SK-N-SH (cell line): ENCODE measurements at regions not wholly inside any gene's neighbourhood (a gene's known extent, or its start where the extent isn't known, plus 50 kb on each side); places are given as distances from the start of the nearest gene placed in this dataset.

Experiments
- CTCF ChIA-PET: fragments of 300-600, 350-600 bp; formaldehyde crosslinking; extraction: SDS; loops from one replicate; lab custom pipeline; 2021; lab: Yijun Ruan, JAX
- POLR2A ChIA-PET: fragments of 350-600 bp; sonication (Branson Sonifier 250); formaldehyde crosslinking; extraction: SDS; loops from one replicate; lab custom pipeline; 2020; ENCODE audit warnings: antibody characterized with exemption, inconsistent platforms; lab: Yijun Ruan, JAX
- DNase-seq: peaks from one replicate; pipeline ENCODE4 v3.0.0; 2012
- H2AFZ ChIP-seq: fragments of 200-600 bp; sonication (generic); 2 replicates; pipeline ENCODE4 v1.8.1; 2016; ENCODE audit warnings: antibody characterized with exemption, mild to moderate bottlenecking, low read depth
- H3F3A ChIP-seq: fragments of 200-600 bp; sonication (generic); replicated peaks from 2 replicates; pipeline ENCODE3; 2016; ENCODE audit warnings: antibody characterized with exemption, mild to moderate bottlenecking; ENCODE audit not compliant: insufficient read depth
- H3K27ac ChIP-seq, 2 experiments: fragments of 200-500 bp in 1 of 2; fragments of 200-600 bp in 1 of 2; sonication (Bioruptor generic) in 1 of 2; sonication (generic), shearing (Covaris generic) in 1 of 2; 2 replicates each; pipeline versions ENCODE4 v1.5.1 to v1.6.1; 2014 to 2016; ENCODE audit warnings: low read depth in 2 of 2, inconsistent platforms in 1 of 2, low read length in 1 of 2, mild to moderate bottlenecking in 1 of 2, mixed read lengths in 1 of 2
- H3K27me3 ChIP-seq: fragments of 200-600 bp; sonication (generic), shearing (Covaris generic); 2 replicates; pipeline ENCODE4 v1.6.1; 2016; ENCODE audit warnings: mixed run types; ENCODE audit not compliant: insufficient read depth
- H3K36me3 ChIP-seq, 2 experiments: fragments of 200-500 bp in 1 of 2; fragments of 200-600 bp in 1 of 2; sonication (Bioruptor generic) in 1 of 2; sonication (generic) in 1 of 2; replicated peaks in 1 of 2; 2 replicates each; pipeline versions ENCODE3 to v1.5.1; 2014 to 2016; ENCODE audit warnings: low read length in 1 of 2, mild to moderate bottlenecking in 1 of 2; ENCODE audit not compliant: insufficient read depth in 2 of 2, control insufficient read depth in 1 of 2
- H3K4me1 ChIP-seq, 2 experiments: fragments of 200-500 bp in 1 of 2; fragments of 200-600 bp in 1 of 2; sonication (Bioruptor generic) in 1 of 2; sonication (generic), shearing (Covaris generic) in 1 of 2; 2 replicates each; pipeline versions ENCODE4 v1.5.1 to v1.6.1; 2014 to 2016; ENCODE audit warnings: low read depth in 1 of 2, low read length in 1 of 2, mixed run types in 1 of 2; ENCODE audit not compliant: insufficient read depth in 2 of 2, control insufficient read depth in 1 of 2
- H3K4me2 ChIP-seq: fragments of 200-600 bp; sonication (generic), shearing (Covaris generic); 2 replicates; pipeline ENCODE4 v1.6.1; 2017; ENCODE audit warnings: mixed run types
- H3K4me3 ChIP-seq, 2 experiments: fragments of 200-500 bp in 1 of 2; fragments of 200-600 bp in 1 of 2; sonication (Bioruptor generic) in 1 of 2; sonication (generic), shearing (Covaris generic) in 1 of 2; 2 replicates each; pipeline versions ENCODE4 v1.5.1 to v1.8.1; 2014 to 2016; ENCODE audit warnings: low read depth in 2 of 2, inconsistent platforms in 1 of 2, low read length in 1 of 2, mild to moderate bottlenecking in 1 of 2, mixed read lengths in 1 of 2, moderate library complexity in 1 of 2
- H3K79me2 ChIP-seq: fragments of 200-600 bp; sonication (generic); 2 replicates; pipeline ENCODE4 v1.8.1; 2017; ENCODE audit warnings: mild to moderate bottlenecking; ENCODE audit not compliant: insufficient read depth
- H3K9ac ChIP-seq: fragments of 200-600 bp; sonication (generic); 2 replicates; pipeline ENCODE4 v1.6.1; 2017; ENCODE audit warnings: mixed run types
- H3K9me2 ChIP-seq: fragments of 200-600 bp; sonication (generic); 2 replicates; pipeline ENCODE4 v1.6.1; 2017; ENCODE audit warnings: mixed run types
- H3K9me3 ChIP-seq: fragments of 200-600 bp; sonication (generic); 2 replicates; pipeline ENCODE4 v1.6.1; 2017; ENCODE audit warnings: mixed run types, mild to moderate bottlenecking, moderate library complexity
- H4K20me1 ChIP-seq: fragments of 200-600 bp; sonication (generic); 2 replicates; pipeline ENCODE4 v1.6.1; 2017; ENCODE audit warnings: mild to moderate bottlenecking, mixed run types; ENCODE audit not compliant: insufficient read depth
- EP300 ChIP-seq, 2 experiments: IDR thresholded peaks; 2 replicates each; pipeline versions ENCODE4 v1.4.0 to v1.6.1; 2012; ENCODE audit warnings: borderline replicate concordance in 1 of 2, low read depth in 1 of 2, low read length in 1 of 2
- FOXM1 ChIP-seq: IDR thresholded peaks from 2 replicates; pipeline ENCODE4 v1.4.0; 2012; ENCODE audit warnings: low read depth, mild to moderate bottlenecking
- GABPA ChIP-seq: IDR thresholded peaks from 2 replicates; pipeline ENCODE4 v1.4.0; 2012; ENCODE audit warnings: low read depth, mild to moderate bottlenecking
- IRF3 ChIP-seq: fragments of 150-350 bp; IDR thresholded peaks from 2 replicates; pipeline ENCODE4 v1.6.1; 2016; ENCODE audit warnings: mild to moderate bottlenecking, low read depth, low read length
- JUND ChIP-seq: IDR thresholded peaks from 2 replicates; pipeline ENCODE4 v1.4.0; 2012
- MEF2A ChIP-seq: IDR thresholded peaks from 2 replicates; pipeline ENCODE4 v1.4.0; 2012; ENCODE audit warnings: low read depth, borderline replicate concordance
- NFIC ChIP-seq: IDR thresholded peaks from 2 replicates; pipeline ENCODE4 v1.4.0; 2012; ENCODE audit warnings: borderline replicate concordance
- NRF1 ChIP-seq: IDR thresholded peaks from 2 replicates; pipeline ENCODE4 v1.6.1; 2012; ENCODE audit warnings: low read depth, mild to moderate bottlenecking, low read length
- PBX3 ChIP-seq: IDR thresholded peaks from 2 replicates; pipeline ENCODE4; 2012
- RAD21 ChIP-seq: IDR thresholded peaks from 2 replicates; pipeline ENCODE4 v1.6.1; 2012; ENCODE audit warnings: mild to moderate bottlenecking, low read length
- RXRA ChIP-seq: IDR thresholded peaks from 2 replicates; pipeline ENCODE4 v1.4.0; 2012; ENCODE audit warnings: low read depth, mild to moderate bottlenecking, borderline replicate concordance
- SMC3 ChIP-seq: IDR thresholded peaks from 2 replicates; pipeline ENCODE4 v1.6.1; 2012; ENCODE audit warnings: low read depth, low read length, improper control_type of control experiment
- TAF1 ChIP-seq: IDR thresholded peaks from 2 replicates; pipeline ENCODE4 v1.6.1; 2012; ENCODE audit warnings: low read depth, mild to moderate bottlenecking, low read length, moderate library complexity, borderline replicate concordance
- TCF12 ChIP-seq: IDR thresholded peaks from 2 replicates; pipeline ENCODE4 v1.4.0; 2012
- TEAD4 ChIP-seq: IDR thresholded peaks from 2 replicates; pipeline ENCODE4 v1.4.0; 2012; ENCODE audit warnings: mild to moderate bottlenecking, borderline replicate concordance; ENCODE audit not compliant: insufficient read depth
- USF2 ChIP-seq: fragments of 150-350 bp; IDR thresholded peaks from 2 replicates; pipeline ENCODE4 v1.6.1; 2017; ENCODE audit warnings: antibody characterized with exemption, low read length, low read depth, borderline replicate concordance
- ZBTB33 ChIP-seq: IDR thresholded peaks from 2 replicates; pipeline ENCODE4 v1.4.0; 2012; ENCODE audit warnings: low read depth, borderline replicate concordance
- WGBS: methylation state at CpG from one replicate; pipeline ENCODE4 v1.1.6; 2017; ENCODE audit warnings: low lambda C conversion rate; 5-methylcytosine and 5-hydroxymethylcytosine counted together
- TF ChIP-seq, protein P1 (sequence below): IDR thresholded peaks from 2 replicates; pipeline ENCODE4 v1.4.0; 2012; ENCODE audit warnings: low read depth
- TF ChIP-seq, protein P2 (sequence below): IDR thresholded peaks from 2 replicates; pipeline ENCODE4 v1.4.0; 2012; ENCODE audit warnings: low read depth, borderline replicate concordance

DNA sequence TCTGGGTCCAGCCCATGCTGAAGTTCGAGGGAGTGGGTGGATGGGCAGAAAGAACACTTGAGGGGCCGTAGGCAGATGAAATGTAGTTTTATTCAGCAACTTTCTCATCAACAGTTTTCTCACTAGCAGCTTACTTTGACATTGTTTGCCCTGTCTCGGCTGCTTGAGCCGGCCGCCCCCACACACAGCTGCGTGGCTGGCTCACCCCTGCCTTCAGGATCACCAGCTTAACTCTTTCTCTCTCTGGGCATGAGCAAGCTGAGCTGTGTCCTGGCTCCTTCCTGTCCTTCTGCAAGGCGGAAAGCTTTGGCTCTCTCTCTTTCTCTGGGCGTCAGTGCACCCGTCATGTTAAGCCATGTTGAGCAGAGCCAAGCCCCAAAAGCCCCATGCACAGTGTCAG, 104.4 kb upstream of the GNG12 start:
- Histone ChIP-seq H3K9me3 (no peaks in the 10 kb centered on the region), H3K4me1 (peaks cover 0 to 31% of the 10 kb centered on the region in 2 experiments; a peak in 2 of 4 replicates), H3K9ac (no peak overlapping the region), H3K27ac (no peak overlapping the region), H3K79me2 (no peaks in the 10 kb centered on the region), H3K27me3 (no peaks in the 10 kb centered on the region), H2AFZ (no peak overlapping the region), H3K4me2 (no peak overlapping the region), H3F3A (no peaks in the 10 kb centered on the region), H3K36me3 (no peaks in the 10 kb centered on the region), H3K9me2 (no peaks in the 10 kb centered on the region), H4K20me1 (no peaks in the 10 kb centered on the region), H3K4me3 (no peak overlapping the region)
- TF ChIP-seq JUND: no peak
- TF ChIP-seq, protein P1, sequence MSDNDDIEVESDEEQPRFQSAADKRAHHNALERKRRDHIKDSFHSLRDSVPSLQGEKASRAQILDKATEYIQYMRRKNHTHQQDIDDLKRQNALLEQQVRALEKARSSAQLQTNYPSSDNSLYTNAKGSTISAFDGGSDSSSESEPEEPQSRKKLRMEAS: no peak
- no peak for TF ChIP-seq GABPA
- no peak for TF ChIP-seq TEAD4
- TF ChIP-seq IRF3: no peak
- TF ChIP-seq FOXM1: no peak
- TF ChIP-seq TAF1: no peak
- TF ChIP-seq MEF2A: no peak
- TF ChIP-seq EP300 (IDR thresholded peaks at IDR 0.05; ENCODE audit: borderline replicate concordance in 1 of 2, low read depth in 1 of 2, low read length in 1 of 2): no peak
- no peak for TF ChIP-seq RXRA
- TF ChIP-seq, protein P2, sequence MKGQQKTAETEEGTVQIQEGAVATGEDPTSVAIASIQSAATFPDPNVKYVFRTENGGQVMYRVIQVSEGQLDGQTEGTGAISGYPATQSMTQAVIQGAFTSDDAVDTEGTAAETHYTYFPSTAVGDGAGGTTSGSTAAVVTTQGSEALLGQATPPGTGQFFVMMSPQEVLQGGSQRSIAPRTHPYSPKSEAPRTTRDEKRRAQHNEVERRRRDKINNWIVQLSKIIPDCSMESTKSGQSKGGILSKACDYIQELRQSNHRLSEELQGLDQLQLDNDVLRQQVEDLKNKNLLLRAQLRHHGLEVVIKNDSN: no peak
- no peak for TF ChIP-seq PBX3
- no peak for TF ChIP-seq SMC3
- no peak for TF ChIP-seq TCF12
- TF ChIP-seq NRF1: no peak
- TF ChIP-seq NFIC: no peak
- TF ChIP-seq USF2: no peak
- TF ChIP-seq RAD21: no peak
- TF ChIP-seq ZBTB33: no peak
- WGBS: 74% methylated on average over 9 of the region's 9 CpGs
- ChIA-PET CTCF (interaction anchor here (1.1 kb wide), 1 partner anchor 82 kb away, joined by 3 read pairs; no protein-coding TSS in a partner anchor), POLR2A (no interaction called here)
- no peak for DNase-seq
